Cardiac septum (tissue), 1 donor: ENCODE measurements at regions not wholly inside any gene's neighbourhood (a gene's known extent, or its start where the extent isn't known, plus 50 kb on each side); places are given as distances from the start of the nearest gene placed in this dataset.

Source experiments
- DNase-seq: peaks from one replicate; pipeline ENCODE4 v3.0.0-alpha.2; 2020; ENCODE audit warnings: low spot score
- intact Hi-C: fragments of 100-400 bp; cut with DNase I; formaldehyde crosslinking; loops from one replicate; pipeline ENCODE4 v1.14.0; 2022
- donor health status: DM: no; HTN: no; CAD: no.

- intact Hi-C loops, result no loop called here
- DNase-seq, result peak; percentile 65
Observed at GRCh38 chr3:127120851-127121647, 71.9 kb upstream of the PRR23E start.

- DNase-seq, result peak; percentile 7
- intact Hi-C loops, result no loop called here
Observed at GRCh38 chr3:127121885-127122284, 71.0 kb upstream of the PRR23E start.

GRCh38 chr3:127123533-127123932 lies 69.4 kb upstream of the PRR23E start:
- DNase-seq, result no peak
- intact Hi-C loops, result no loop called here

- intact Hi-C loops, result no loop called here
Observed at GRCh38 chr3:127124120-127124519, 68.8 kb upstream of the PRR23E start.

GRCh38 chr3:127131424-127132170 lies 61.3 kb upstream of the PRR23E start:
- no peak for DNase-seq
- intact Hi-C loops, result no loop called here

More at GRCh38 chr3:127124120-127124519, 68.8 kb upstream of the PRR23E start:
- DNase-seq, result no peak

GRCh38 chr3:127132876-127133275 lies 60.1 kb upstream of the PRR23E start:
- intact Hi-C loops, result no loop called here

GRCh38 chr3:127133971-127134370 lies 59.0 kb upstream of the PRR23E start:
- intact Hi-C loops, result no loop called here
- DNase-seq, result no peak

More at GRCh38 chr3:127132876-127133275, 60.1 kb upstream of the PRR23E start:
- no peak for DNase-seq

GRCh38 chr3:127134466-127134865 lies 58.5 kb upstream of the PRR23E start:
- intact Hi-C loops, result no loop called here
- DNase-seq, result peak; percentile 74

- DNase-seq, result no peak
- intact Hi-C loops, result loop anchor here (5.0 kb wide), 2 partner anchors 133 to 388 kb away; no protein-coding TSS in a partner anchor
Observed at GRCh38 chr3:127134887-127135240, 58.1 kb upstream of the PRR23E start.

GRCh38 chr3:127135241-127136023 lies 57.5 kb upstream of the PRR23E start:
- peak; percentile 75 for DNase-seq
- intact Hi-C loops, result loop anchor here (5.0 kb wide), 2 partner anchors 133 to 388 kb away; no protein-coding TSS in a partner anchor

GRCh38 chr3:127136024-127136600 lies 56.8 kb upstream of the PRR23E start:
- intact Hi-C loops, result loop anchor here (5.0 kb wide), 2 partner anchors 134 to 389 kb away; no protein-coding TSS in a partner anchor
- peak; percentile 74 for DNase-seq

GRCh38 chr3:127136706-127137105 lies 56.2 kb upstream of the PRR23E start:
- intact Hi-C loops, result loop anchor here (5.0 kb wide), 2 partner anchors 134 to 389 kb away; no protein-coding TSS in a partner anchor
- peak; percentile 71 for DNase-seq

- DNase-seq, result peak; percentile 75
- intact Hi-C loops, result loop anchor here (5.0 kb wide), 2 partner anchors 135 to 390 kb away; no protein-coding TSS in a partner anchor
Observed at GRCh38 chr3:127137113-127137512, 55.8 kb upstream of the PRR23E start.

- intact Hi-C loops, result loop anchor here (2.0 to 5.0 kb wide), 3 partner anchors 31 to 391 kb away; no protein-coding TSS in a partner anchor
- DNase-seq, result peak; percentile 41
Observed at GRCh38 chr3:127137757-127138536, 55.0 kb upstream of the PRR23E start.

- intact Hi-C loops, result loop anchor here (2.0 to 5.0 kb wide), 3 partner anchors 29 to 393 kb away; no protein-coding TSS in a partner anchor
- DNase-seq, result no peak
Observed at GRCh38 chr3:127139601-127140500, 53.1 kb upstream of the PRR23E start.

GRCh38 chr3:127140501-127141460 lies 52.1 kb upstream of the PRR23E start:
- DNase-seq, result no peak
- intact Hi-C loops, result no loop called here
